ENCODE measurements at regions not wholly inside any gene's neighbourhood (a gene's known extent, or its start where the extent isn't known, plus 50 kb on each side); places are given as distances from the start of the nearest gene placed in this dataset.

DNA sequence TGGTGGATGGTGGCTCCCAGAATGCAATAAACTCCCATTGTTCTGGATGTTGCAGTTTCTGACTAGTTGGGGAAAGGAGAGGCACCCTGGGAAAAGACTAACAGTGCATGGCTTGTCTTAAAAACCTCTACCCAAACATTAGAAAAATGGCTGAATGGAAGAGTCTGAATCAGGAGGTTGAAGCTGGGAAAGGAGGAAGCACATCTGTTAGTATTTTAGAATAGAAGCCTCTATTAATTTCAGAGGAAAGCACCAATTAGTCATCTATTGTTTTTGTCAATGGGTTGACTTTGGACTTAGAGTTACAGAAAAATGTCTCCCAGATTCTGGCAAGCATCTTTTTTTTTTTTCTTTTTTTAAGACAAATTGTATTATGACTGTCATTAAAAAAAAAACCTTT, 56.1 kb upstream of the ELMO1 start:
- TF ChIP-seq, protein P1, sequence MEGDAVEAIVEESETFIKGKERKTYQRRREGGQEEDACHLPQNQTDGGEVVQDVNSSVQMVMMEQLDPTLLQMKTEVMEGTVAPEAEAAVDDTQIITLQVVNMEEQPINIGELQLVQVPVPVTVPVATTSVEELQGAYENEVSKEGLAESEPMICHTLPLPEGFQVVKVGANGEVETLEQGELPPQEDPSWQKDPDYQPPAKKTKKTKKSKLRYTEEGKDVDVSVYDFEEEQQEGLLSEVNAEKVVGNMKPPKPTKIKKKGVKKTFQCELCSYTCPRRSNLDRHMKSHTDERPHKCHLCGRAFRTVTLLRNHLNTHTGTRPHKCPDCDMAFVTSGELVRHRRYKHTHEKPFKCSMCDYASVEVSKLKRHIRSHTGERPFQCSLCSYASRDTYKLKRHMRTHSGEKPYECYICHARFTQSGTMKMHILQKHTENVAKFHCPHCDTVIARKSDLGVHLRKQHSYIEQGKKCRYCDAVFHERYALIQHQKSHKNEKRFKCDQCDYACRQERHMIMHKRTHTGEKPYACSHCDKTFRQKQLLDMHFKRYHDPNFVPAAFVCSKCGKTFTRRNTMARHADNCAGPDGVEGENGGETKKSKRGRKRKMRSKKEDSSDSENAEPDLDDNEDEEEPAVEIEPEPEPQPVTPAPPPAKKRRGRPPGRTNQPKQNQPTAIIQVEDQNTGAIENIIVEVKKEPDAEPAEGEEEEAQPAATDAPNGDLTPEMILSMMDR (IDR thresholded peaks at IDR 0.05): no peak
- TF ChIP-seq EZH2 (IDR thresholded peaks at IDR 0.05; ENCODE audit: borderline replicate concordance, insufficient read depth, low read depth, low read length, poor library complexity, severe bottlenecking): no peak
